ENCODE measurements at regions not wholly inside any gene's neighbourhood (a gene's known extent, or its start where the extent isn't known, plus 50 kb on each side); places are given as distances from the start of the nearest gene placed in this dataset.
A peak's percentile ranks its signal among the peaks of the same experiment; 100 is the strongest.

GRCh38 chr6:9401960-9402359 lies 966.6 kb upstream of the SLC35B3 start:
- TF ChIP-seq, protein P1, sequence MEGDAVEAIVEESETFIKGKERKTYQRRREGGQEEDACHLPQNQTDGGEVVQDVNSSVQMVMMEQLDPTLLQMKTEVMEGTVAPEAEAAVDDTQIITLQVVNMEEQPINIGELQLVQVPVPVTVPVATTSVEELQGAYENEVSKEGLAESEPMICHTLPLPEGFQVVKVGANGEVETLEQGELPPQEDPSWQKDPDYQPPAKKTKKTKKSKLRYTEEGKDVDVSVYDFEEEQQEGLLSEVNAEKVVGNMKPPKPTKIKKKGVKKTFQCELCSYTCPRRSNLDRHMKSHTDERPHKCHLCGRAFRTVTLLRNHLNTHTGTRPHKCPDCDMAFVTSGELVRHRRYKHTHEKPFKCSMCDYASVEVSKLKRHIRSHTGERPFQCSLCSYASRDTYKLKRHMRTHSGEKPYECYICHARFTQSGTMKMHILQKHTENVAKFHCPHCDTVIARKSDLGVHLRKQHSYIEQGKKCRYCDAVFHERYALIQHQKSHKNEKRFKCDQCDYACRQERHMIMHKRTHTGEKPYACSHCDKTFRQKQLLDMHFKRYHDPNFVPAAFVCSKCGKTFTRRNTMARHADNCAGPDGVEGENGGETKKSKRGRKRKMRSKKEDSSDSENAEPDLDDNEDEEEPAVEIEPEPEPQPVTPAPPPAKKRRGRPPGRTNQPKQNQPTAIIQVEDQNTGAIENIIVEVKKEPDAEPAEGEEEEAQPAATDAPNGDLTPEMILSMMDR (IDR thresholded peaks at IDR 0.05; ENCODE audit: control extremely low read depth, extremely low read depth), result no peak
- no peak overlapping the region for H3K9ac ChIP-seq (ENCODE audit: insufficient read depth in 1 of 2, low read length in 2 of 2)
- H3K36me3 ChIP-seq (ENCODE audit: control insufficient read depth in 4 of 4, insufficient read depth in 4 of 4, low read length in 4 of 4), result no peaks in the 10 kb centered on the region
- ATAC-seq (ENCODE audit: insufficient read depth, low FRiP score) (no peak), DNase-seq (no peak)
- H3K9me3 ChIP-seq (ENCODE audit: control insufficient read depth in 4 of 4, insufficient read depth in 3 of 4, low read length in 3 of 4), result peaks cover 0 to 3% (median 0%) of the 10 kb centered on the region in 4 donors
- 80 to 83% methylated on average over 1 of the region's 1 CpG for WGBS, 2 donors
- H3K4me3 ChIP-seq, result no peak overlapping the region
- H3K4me1 ChIP-seq (ENCODE audit: control insufficient read depth in 5 of 5, insufficient read depth in 5 of 5, low read length in 5 of 5), result peaks cover 0 to 3% (median 0%) of the 10 kb centered on the region in 5 donors
- H3K27ac ChIP-seq (ENCODE audit: low read depth in 1 of 2, low read length in 1 of 2), result no peak overlapping the region
- H3K27me3 ChIP-seq (ENCODE audit: control insufficient read depth in 3 of 3, insufficient read depth in 3 of 3, low read length in 2 of 3), result peaks cover 0 to 16% (median 4%) of the 10 kb centered on the region in 3 donors

DNA sequence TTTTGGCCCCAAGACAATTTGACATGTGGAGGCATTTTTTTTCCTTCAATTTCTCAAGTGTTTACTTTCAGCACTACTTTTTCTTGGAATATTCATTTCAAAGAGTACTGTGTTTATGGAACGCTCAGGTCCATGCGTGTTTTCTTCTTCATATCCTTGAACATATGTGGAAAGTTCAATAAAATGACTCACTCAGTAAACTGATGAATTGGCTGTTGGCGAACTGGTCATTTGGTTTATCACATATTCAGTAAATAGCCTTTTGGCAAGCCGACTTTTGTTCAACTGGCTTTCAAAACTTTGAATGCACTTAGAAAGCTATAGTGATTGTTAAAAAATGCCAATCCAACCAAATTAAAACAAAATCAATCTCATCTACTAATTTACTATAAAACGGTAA lies 964.6 kb upstream of the SLC35B3 start:
- TF ChIP-seq, protein P1 (IDR thresholded peaks at IDR 0.05; ENCODE audit: control extremely low read depth, extremely low read depth), result no peak
- H3K27ac ChIP-seq (ENCODE audit: low read depth in 1 of 2, low read length in 1 of 2), result no peak overlapping the region
- peaks cover 0 to 3% (median 0%) of the 10 kb centered on the region in 4 donors for H3K9me3 ChIP-seq (ENCODE audit: control insufficient read depth in 4 of 4, insufficient read depth in 3 of 4, low read length in 3 of 4)
- no peak overlapping the region for H3K9ac ChIP-seq (ENCODE audit: insufficient read depth in 1 of 2, low read length in 2 of 2)
- H3K27me3 ChIP-seq (ENCODE audit: control insufficient read depth in 3 of 3, insufficient read depth in 3 of 3, low read length in 2 of 3), result peaks cover 0 to 16% (median 4%) of the 10 kb centered on the region in 3 donors
- H3K36me3 ChIP-seq (ENCODE audit: control insufficient read depth in 4 of 4, insufficient read depth in 4 of 4, low read length in 4 of 4), result no peaks in the 10 kb centered on the region
- no peak overlapping the region for H3K4me3 ChIP-seq
- peaks cover 0 to 3% (median 0%) of the 10 kb centered on the region in 5 donors for H3K4me1 ChIP-seq (ENCODE audit: control insufficient read depth in 5 of 5, insufficient read depth in 5 of 5, low read length in 5 of 5)
- WGBS, 2 donors, result 61 to 82% methylated on average over 5 of the region's 5 CpGs
- DNase-seq (peak in 2 of 3 donors; percentile 37 to 47), ATAC-seq (ENCODE audit: insufficient read depth, low FRiP score) (no peak)

- peaks cover 0 to 16% (median 4%) of the 10 kb centered on the region in 3 donors for H3K27me3 ChIP-seq (ENCODE audit: control insufficient read depth in 3 of 3, insufficient read depth in 3 of 3, low read length in 2 of 3)
- H3K27ac ChIP-seq (ENCODE audit: low read depth in 1 of 2, low read length in 1 of 2), result peak overlapping the region in 1 of 2 donors; percentile 28
- H3K4me1 ChIP-seq (ENCODE audit: control insufficient read depth in 5 of 5, insufficient read depth in 5 of 5, low read length in 5 of 5), result peaks cover 0 to 3% (median 0%) of the 10 kb centered on the region in 5 donors
- WGBS, 2 donors, result 30% methylated on average over 36 to 42 of the region's 42 CpGs
- peaks cover 0 to 7% (median 0%) of the 10 kb centered on the region in 4 donors for H3K9me3 ChIP-seq (ENCODE audit: control insufficient read depth in 4 of 4, insufficient read depth in 3 of 4, low read length in 3 of 4)
- DNase-seq (peak in 2 of 3 donors; percentile 25 to 29), ATAC-seq (ENCODE audit: insufficient read depth, low FRiP score) (no peak)
- no peaks in the 10 kb centered on the region for H3K36me3 ChIP-seq (ENCODE audit: control insufficient read depth in 4 of 4, insufficient read depth in 4 of 4, low read length in 4 of 4)
- TF ChIP-seq, protein P1 (IDR thresholded peaks at IDR 0.05; ENCODE audit: control extremely low read depth, extremely low read depth), result no peak
- H3K9ac ChIP-seq (ENCODE audit: insufficient read depth in 1 of 2, low read length in 2 of 2), result no peak overlapping the region
- no peak overlapping the region for H3K4me3 ChIP-seq
These were observed 963.5 kb upstream of the SLC35B3 start for GRCh38 chr6:9398767-9399373.
